HG02678 (cell line): ENCODE measurements at regions not wholly inside any gene's neighbourhood (a gene's known extent, or its start where the extent isn't known, plus 50 kb on each side); places are given as distances from the start of the nearest gene placed in this dataset.
"Not testable (repeated sequence)": the region's sequence is repeated elsewhere in the genome, so short reads cannot be mapped to it uniquely, and the experiment has no call there.

Experiments
- ATAC-seq: cut with Tn5 transposase; IDR thresholded peaks from one replicate; pipeline ENCODE4 v1.9.1; 2021; ENCODE audit warnings: mild to moderate bottlenecking, moderate library complexity; ENCODE audit not compliant: unreplicated experiment

GRCh38 chr5:106493910-106494309 lies 1176.8 kb downstream of the EFNA5 start:
- ATAC-seq, result no peak

DNA sequence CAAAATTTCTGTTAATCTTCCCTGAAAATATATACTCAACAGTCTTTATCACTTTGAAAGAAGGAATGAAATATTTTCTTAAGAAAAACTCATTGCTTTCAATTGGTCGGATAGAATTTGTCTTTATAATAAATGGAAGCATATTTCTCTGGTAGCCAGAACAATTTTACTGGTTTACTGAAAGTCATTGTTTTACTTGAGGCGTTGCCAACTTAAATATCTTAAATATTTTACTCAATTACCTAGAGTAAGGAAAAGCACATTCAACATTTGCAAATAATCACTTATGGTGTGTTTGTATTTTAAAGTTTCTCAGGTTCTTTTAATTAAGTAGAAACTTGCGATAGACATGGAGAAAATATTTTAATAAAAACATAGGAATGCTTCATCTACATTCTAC lies 1181.7 kb downstream of the EFNA5 start:
- no peak for ATAC-seq

DNA sequence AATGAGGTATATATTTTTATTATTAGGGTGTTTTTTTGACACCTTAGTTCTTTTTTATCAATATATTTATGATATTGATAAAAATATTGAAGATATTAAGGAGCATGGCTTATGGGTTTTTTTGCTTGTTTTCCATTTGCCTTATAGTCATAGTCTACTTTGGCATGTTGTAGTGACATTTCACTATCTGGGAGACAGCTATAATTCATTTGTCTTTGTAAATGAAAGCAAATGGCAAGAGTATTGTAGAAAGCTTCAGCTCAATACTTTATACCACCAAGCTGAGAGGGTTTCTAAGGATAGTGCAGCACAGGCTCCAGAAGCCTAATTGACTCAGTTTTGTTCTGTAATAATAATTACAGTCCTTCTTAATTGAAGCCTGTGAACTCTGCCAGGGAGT lies 1182.3 kb downstream of the EFNA5 start:
- no peak for ATAC-seq

DNA sequence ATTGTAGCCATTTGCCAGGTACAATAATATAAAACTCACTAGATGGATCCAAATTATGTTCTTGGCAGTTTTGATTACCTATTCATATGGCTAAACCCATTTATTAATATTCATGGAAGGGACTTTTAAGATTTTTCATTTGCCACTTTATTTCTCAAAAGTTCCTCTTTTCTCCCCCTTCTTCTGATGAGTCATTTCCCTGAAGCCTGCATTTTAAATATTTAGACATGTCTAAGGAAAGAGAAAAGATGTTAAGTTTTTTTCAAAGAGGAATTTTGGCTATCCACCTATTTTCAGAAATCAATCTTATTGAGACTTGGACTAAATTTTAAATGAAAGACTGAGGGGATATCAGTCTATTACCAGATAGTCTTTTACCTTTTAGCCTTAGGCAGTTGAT lies 1189.4 kb downstream of the EFNA5 start:
- ATAC-seq, result no peak

DNA sequence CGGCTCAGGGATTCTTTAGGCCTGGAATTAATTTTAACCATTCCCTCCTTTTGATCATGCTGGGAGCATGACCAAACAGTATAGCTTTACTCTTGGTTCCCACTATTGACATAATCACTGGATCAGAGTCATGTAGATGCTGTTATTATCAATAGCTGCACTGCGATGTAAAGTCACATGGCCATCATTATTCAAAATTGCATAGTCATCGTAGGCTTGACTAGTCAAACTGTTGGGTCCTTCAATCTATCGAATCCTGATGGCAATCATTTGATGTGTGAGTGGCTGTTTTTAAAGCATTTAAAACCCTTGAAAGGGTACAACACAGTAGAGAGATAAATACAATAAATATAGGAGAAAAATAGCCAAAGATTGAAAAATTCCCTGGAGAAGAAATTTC lies 1194.1 kb downstream of the EFNA5 start:
- no peak for ATAC-seq

- no peak for ATAC-seq
Measured at GRCh38 chr5:106474066-106474465, 1196.7 kb downstream of the EFNA5 start.

DNA sequence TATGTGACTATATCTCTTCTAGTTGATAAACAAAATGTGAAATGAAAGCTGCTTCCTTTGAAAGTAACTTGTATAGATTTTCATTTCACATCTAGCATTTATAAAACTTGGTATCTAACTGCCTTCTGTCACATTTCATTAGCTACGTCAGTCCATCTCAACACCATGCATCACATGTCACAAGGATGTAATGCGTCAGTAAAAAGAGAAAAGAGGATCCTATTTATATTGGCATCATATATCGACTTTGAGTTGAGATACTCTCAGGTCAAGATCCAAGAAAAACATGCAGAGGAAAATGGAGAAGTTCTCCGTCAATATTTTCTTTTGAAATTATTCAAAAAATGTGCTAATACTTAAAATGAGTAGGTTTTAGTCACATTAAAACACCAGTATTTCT lies 1211.2 kb downstream of the EFNA5 start:
- no peak for ATAC-seq

DNA sequence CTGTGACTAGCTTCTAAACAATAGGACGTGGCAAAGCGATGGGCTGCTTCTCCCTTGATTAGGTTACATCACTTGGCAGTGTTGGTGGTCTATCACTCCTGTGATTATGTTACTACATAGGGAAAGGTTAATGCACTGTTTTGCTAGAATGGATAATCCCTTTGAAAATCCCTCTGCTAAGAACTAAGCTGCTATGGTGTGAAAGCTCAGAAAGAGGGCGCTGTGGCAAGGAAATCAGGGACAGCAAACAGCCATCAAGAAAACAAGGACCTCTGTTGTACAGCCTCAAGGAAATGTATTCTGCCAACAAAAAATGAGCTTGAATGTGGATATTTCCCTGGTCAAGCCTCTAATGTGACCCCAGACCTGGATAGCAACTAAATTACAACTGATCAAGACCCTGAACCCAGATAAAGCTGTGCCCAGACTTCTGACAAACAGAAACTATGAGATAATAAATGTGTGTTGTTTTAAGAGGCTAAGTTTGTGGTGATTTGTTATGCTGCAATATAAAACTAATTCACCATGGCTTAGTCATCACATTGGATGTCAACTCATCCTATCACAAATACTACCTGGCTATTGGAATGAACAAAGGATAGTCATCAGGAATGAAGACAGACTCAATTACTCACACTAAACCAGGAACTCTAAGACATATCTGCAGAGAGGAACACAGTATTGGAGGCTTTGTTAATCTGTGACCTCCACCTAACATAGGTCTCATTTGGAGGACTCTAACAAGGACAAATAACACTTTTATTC lies 1215.9 kb downstream of the EFNA5 start:
- ATAC-seq, result no peak

DNA sequence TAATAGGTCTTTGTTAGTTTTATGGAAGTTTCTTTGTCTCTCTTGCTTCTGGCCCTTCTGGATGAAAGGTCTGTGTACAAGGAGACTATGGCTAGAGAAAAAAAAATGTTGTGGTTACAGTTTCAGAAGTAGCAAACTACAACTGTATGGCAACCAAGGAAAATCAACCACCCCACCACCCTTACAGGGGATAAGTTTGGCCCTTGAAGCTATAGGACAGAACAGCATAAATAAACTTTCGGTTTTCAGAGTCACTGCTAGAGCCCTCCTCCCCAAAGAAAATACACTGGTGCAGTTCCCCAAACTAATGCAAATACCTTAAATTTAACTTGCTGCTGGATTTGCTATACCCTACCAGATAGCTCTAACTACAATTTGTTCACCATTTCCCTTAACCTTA lies 1216.7 kb downstream of the EFNA5 start:
- no peak for ATAC-seq

DNA sequence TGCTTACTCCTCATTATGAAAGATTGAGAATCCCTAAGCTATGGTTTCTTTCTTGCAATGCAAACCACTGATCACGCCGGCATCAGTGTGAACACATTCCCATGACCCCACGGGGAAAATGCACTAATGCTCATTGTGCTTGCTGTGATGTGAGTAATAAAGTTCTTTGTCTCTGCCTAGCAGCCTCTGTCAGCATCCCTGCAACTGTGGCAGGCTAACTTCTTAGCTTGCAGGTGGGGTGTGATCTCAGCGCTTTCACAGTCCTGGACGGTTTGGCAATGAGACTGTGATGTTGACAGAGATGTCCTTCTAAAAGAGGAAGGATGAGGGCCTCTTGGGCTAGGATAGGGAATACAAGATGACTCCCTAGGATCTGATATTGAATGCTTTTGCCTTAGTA lies 1218.7 kb downstream of the EFNA5 start:
- ATAC-seq, result no peak

- ATAC-seq, result no peak
Measured at GRCh38 chr5:106443746-106444145, 1227.0 kb downstream of the EFNA5 start.

DNA sequence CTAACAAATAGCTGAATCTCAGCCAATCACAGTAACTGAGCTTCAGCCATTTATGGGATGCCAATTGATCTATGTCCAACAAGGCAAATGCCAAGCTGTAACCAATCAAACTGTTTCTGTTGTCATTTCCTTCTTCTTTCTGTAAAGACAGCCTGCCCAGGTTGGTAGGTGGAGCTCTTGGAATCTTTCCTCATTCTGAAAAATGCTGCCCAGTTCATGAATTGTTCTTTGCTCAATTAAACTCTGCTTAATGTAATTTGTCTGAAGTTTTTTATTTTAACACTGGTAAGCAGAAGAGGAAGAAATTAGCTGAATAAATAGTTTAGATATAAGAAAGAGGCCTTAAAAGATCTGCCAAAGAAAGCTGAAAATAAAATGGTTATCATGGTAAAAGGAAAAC lies 1235.6 kb downstream of the EFNA5 start:
- ATAC-seq, result no peak

DNA sequence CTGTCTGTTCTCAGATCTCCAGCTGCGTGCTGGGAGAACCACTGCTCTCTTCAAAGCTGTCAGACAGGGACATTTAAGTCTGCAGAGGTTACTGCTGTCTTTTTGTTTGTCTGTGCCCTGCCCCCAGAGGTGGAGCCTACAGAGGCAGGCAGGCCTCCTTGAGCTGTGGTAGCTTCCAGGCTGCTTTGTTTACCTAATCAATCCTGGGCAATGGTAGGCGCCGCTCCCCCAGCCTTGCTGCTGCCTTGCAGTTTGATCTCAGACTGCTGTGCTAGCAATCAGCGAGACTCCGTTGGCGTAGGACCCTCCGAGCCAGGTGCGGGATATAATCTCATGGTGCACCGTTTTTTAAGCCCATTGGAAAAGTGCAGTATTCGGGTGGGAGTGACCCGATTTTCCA lies 1240.0 kb downstream of the EFNA5 start:
- ATAC-seq, result not testable (repeated sequence)

- ATAC-seq, result no peak
Measured at GRCh38 chr5:106423109-106423897, 1247.4 kb downstream of the EFNA5 start.

- no peak for ATAC-seq
Measured at GRCh38 chr5:106420102-106420501, 1250.6 kb downstream of the EFNA5 start.

- no peak for ATAC-seq
Measured at GRCh38 chr5:106418196-106418595, 1252.5 kb downstream of the EFNA5 start.

DNA sequence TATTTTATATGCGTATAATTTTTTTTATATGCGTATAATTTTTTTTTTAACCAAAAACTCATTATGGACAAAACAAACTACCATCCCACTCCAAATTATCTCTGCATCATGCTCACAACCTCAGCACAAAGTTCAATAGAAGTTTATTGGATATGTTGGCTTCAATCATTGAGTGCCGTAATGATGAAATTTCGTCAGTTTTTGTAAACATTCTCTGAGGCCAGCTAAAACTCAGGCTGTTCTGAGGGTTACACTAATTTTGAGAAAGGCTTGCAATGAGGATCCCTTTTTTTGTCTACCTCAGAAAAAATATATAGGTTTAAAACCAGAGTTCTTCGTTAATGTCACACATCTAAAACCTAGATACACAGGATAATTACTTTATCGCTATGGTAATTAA lies 1253.2 kb downstream of the EFNA5 start:
- ATAC-seq, result no peak

DNA sequence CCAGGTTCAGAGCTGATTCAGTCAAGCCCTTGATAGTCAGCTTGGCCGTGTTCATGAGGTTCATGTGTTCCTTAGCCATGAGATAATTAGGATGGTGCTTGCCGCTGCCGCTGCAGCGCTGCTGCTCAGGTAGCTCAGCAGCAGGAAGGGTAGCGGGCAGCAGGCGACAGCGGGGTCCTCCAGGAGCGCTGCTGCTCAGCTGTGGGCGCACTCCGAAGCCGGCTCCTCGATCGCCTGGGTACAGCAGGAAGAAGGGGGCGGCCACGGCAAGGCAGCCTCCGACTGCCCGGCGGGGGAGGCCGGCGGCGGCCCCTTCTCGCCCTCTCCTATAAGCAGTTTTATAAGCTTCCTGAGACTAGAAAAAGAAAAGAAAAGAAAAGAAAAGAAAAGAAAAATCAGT lies 1253.6 kb downstream of the EFNA5 start:
- no peak for ATAC-seq

GRCh38 chr5:106415541-106415940 lies 1255.2 kb downstream of the EFNA5 start:
- ATAC-seq, result no peak

- no peak for ATAC-seq
Measured at GRCh38 chr5:106414342-106414741, 1256.4 kb downstream of the EFNA5 start.

DNA sequence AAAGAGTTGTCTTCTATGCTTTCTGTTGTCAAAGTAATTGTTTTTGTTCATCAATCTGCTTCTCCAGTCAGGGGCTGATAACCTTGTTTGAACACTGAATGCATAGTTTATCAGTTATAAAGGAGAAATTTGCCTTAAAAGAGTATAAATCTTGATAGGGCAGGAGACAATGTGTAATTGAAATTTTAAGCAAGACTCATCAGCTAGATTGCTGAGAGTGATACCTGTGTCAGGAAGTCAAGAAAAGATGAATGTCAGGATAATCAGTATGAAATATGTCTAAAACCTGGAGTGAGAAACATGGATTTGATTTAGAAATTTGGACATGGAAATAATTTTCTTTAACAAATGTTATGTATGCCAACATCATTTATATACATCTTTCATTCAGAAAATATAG lies 1258.1 kb downstream of the EFNA5 start:
- ATAC-seq, result no peak

- ATAC-seq, result no peak
Measured at GRCh38 chr5:106408570-106408969, 1262.2 kb downstream of the EFNA5 start.
